Astrocyte (in vitro differentiated cells and primary cell): ENCODE measurements at regions not wholly inside any gene's neighbourhood (a gene's known extent, or its start where the extent isn't known, plus 50 kb on each side); places are given as distances from the start of the nearest gene placed in this dataset.

Source experiments
- DNase-seq: peaks from one replicate; pipeline ENCODE4 v3.0.0-alpha.2; 2010; ENCODE audit warnings: low read depth
- FAIRE-seq: peaks from 2 replicates; lab custom pipeline; 2011; peaks lifted over from hg19 to GRCh38; lab: Jason Lieb, UNC
- H2AFZ ChIP-seq: 2 replicates; pipeline ENCODE4 v1.6.0; 2012; ENCODE audit warnings: low read depth, low read length, inconsistent platforms
- H3K27ac ChIP-seq: 2 replicates; pipeline ENCODE4 v1.5.1; 2011; ENCODE audit warnings: low read depth, low read length, inconsistent platforms
- H3K27me3 ChIP-seq: 2 replicates; pipeline ENCODE4 v1.6.0; 2011; ENCODE audit warnings: low read length, inconsistent platforms; ENCODE audit not compliant: insufficient read depth
- H3K36me3 ChIP-seq: 2 replicates; pipeline ENCODE4 v1.5.1; 2011; ENCODE audit warnings: low read length, inconsistent platforms; ENCODE audit not compliant: insufficient read depth
- H3K4me1 ChIP-seq: 2 replicates; pipeline ENCODE4 v1.5.1; 2011; ENCODE audit warnings: low read length, inconsistent platforms; ENCODE audit not compliant: insufficient read depth
- H3K4me2 ChIP-seq: 2 replicates; pipeline ENCODE4 v1.6.0; 2012; ENCODE audit warnings: low read length, inconsistent platforms
- H3K4me3 ChIP-seq: 2 replicates; pipeline ENCODE4 v1.5.1; 2011; ENCODE audit warnings: low read depth, mild to moderate bottlenecking, low read length, inconsistent platforms; ENCODE audit not compliant: insufficient read depth
- H3K79me2 ChIP-seq: 2 replicates; pipeline ENCODE4 v1.6.0; 2012; ENCODE audit warnings: mild to moderate bottlenecking, low read length, inconsistent platforms; ENCODE audit not compliant: insufficient read depth
- H3K9ac ChIP-seq: 2 replicates; pipeline ENCODE4 v1.6.0; 2012; ENCODE audit warnings: mild to moderate bottlenecking, low read length, inconsistent platforms
- H3K9me3 ChIP-seq: 2 replicates; pipeline ENCODE4 v1.5.1; 2012; ENCODE audit warnings: low read depth, mild to moderate bottlenecking, low read length, inconsistent platforms; ENCODE audit not compliant: insufficient read depth
- H4K20me1 ChIP-seq: 2 replicates; pipeline ENCODE4 v1.6.0; 2012; ENCODE audit warnings: low read length, inconsistent platforms; ENCODE audit not compliant: insufficient read depth
- H3K27ac Mint-ChIP-seq: one replicate; pipeline ENCODE4 v1.8.0; 2021; ENCODE audit warnings: mild to moderate bottlenecking, mixed read lengths; ENCODE audit not compliant: unreplicated experiment
- H3K27me3 Mint-ChIP-seq: one replicate; pipeline ENCODE4 v1.8.0; 2021; ENCODE audit warnings: low read depth, mixed read lengths; ENCODE audit not compliant: unreplicated experiment
- H3K36me3 Mint-ChIP-seq: one replicate; pipeline ENCODE4 v1.8.0; 2021; ENCODE audit warnings: low read depth, mixed read lengths; ENCODE audit not compliant: unreplicated experiment
- H3K4me1 Mint-ChIP-seq: one replicate; pipeline ENCODE4 v1.8.0; 2021; ENCODE audit warnings: low read depth, mixed read lengths; ENCODE audit not compliant: unreplicated experiment
- H3K4me3 Mint-ChIP-seq: one replicate; pipeline ENCODE4 v1.8.0; 2021; ENCODE audit warnings: mild to moderate bottlenecking, moderate library complexity, mixed read lengths; ENCODE audit not compliant: unreplicated experiment
- H3K9me3 Mint-ChIP-seq: one replicate; pipeline ENCODE4 v1.8.0; 2021; ENCODE audit warnings: mild to moderate bottlenecking, mixed read lengths; ENCODE audit not compliant: unreplicated experiment
- CTCF ChIP-seq: IDR thresholded peaks from 2 replicates; pipeline ENCODE4 v1.5.1; 2011; ENCODE audit warnings: low read depth, mild to moderate bottlenecking, inconsistent platforms, low read length, moderate library complexity; ENCODE audit not compliant: insufficient read depth
- EZH2 ChIP-seq: IDR thresholded peaks from 2 replicates; pipeline ENCODE4 v1.6.1; 2012; ENCODE audit warnings: mild to moderate bottlenecking, low read length, inconsistent platforms; ENCODE audit not compliant: insufficient read depth

- Histone ChIP-seq H4K20me1 (no peaks in the 10 kb centered on the region), H2AFZ (peak overlapping the region; percentile 7), H3K79me2 (no peaks in the 10 kb centered on the region), H3K4me1 (peaks cover 9% of the 10 kb centered on the region), H3K36me3 (no peaks in the 10 kb centered on the region), H3K27ac (no peak overlapping the region), H3K4me2 (no peak overlapping the region), H3K9ac (no peak overlapping the region), H3K4me3 (no peak overlapping the region), H3K9me3 (no peaks in the 10 kb centered on the region), H3K27me3 (no peaks in the 10 kb centered on the region)
- Mint-ChIP-seq H3K27me3 (no peaks in the 10 kb centered on the region), H3K27ac (no peak overlapping the region), H3K36me3 (no peaks in the 10 kb centered on the region), H3K4me3 (no peak overlapping the region), H3K9me3 (peaks cover 2% of the 10 kb centered on the region), H3K4me1 (peaks cover 13% of the 10 kb centered on the region)
- DNase-seq, result no peak
- TF ChIP-seq EZH2 (no peak), CTCF (no peak)
- FAIRE-seq, result no peak
These were observed 182.6 kb downstream of the PHLDA1 start for GRCh38 chr12:75848961-75849360.

GRCh38 chr12:75848431-75848925 lies 183.1 kb downstream of the PHLDA1 start:
- H3K4me1 ChIP-seq, result peaks cover 9% of the 10 kb centered on the region
- FAIRE-seq (no peak), DNase-seq (no peak)
- H3K4me3 ChIP-seq, result no peak overlapping the region
- no peak overlapping the region for H3K27ac ChIP-seq
- H2AFZ ChIP-seq, result peak overlapping the region; percentile 7
- no peak for TF ChIP-seq CTCF
- no peak for TF ChIP-seq EZH2
- Mint-ChIP-seq H3K4me1 (peaks cover 13% of the 10 kb centered on the region), H3K27ac (no peak overlapping the region), H3K4me3 (no peak overlapping the region), H3K27me3 (no peaks in the 10 kb centered on the region), H3K9me3 (peaks cover 2% of the 10 kb centered on the region), H3K36me3 (no peaks in the 10 kb centered on the region)
- no peaks in the 10 kb centered on the region for H3K9me3 ChIP-seq
- H3K27me3 ChIP-seq, result no peaks in the 10 kb centered on the region
- no peaks in the 10 kb centered on the region for H3K79me2 ChIP-seq
- H4K20me1 ChIP-seq, result no peaks in the 10 kb centered on the region
- H3K36me3 ChIP-seq, result no peaks in the 10 kb centered on the region
- H3K4me2 ChIP-seq, result no peak overlapping the region
- no peak overlapping the region for H3K9ac ChIP-seq

GRCh38 chr12:75846102-75846501 lies 185.5 kb downstream of the PHLDA1 start:
- DNase-seq, result no peak
- H3K27ac Mint-ChIP-seq, result no peak overlapping the region
- H3K4me3 ChIP-seq, result no peak overlapping the region
- H3K4me2 ChIP-seq, result no peak overlapping the region
- H3K9me3 ChIP-seq, result no peaks in the 10 kb centered on the region
- H3K9me3 Mint-ChIP-seq, result peaks cover 2% of the 10 kb centered on the region
- H3K27ac ChIP-seq, result no peak overlapping the region
- no peak for FAIRE-seq
- H3K79me2 ChIP-seq, result no peaks in the 10 kb centered on the region
- H3K9ac ChIP-seq, result no peak overlapping the region
- no peaks in the 10 kb centered on the region for H3K27me3 Mint-ChIP-seq
- no peaks in the 10 kb centered on the region for H3K27me3 ChIP-seq
- H3K4me3 Mint-ChIP-seq, result no peak overlapping the region
- no peaks in the 10 kb centered on the region for H3K36me3 Mint-ChIP-seq
- no peak overlapping the region for H2AFZ ChIP-seq
- H3K4me1 Mint-ChIP-seq, result peaks cover 9% of the 10 kb centered on the region
- TF ChIP-seq EZH2 (no peak), CTCF (no peak)
- H3K36me3 ChIP-seq, result no peaks in the 10 kb centered on the region
- H3K4me1 ChIP-seq, result peaks cover 9% of the 10 kb centered on the region
- no peaks in the 10 kb centered on the region for H4K20me1 ChIP-seq
